Femur (tissue), 1 donor: ENCODE measurements at regions not wholly inside any gene's neighbourhood (a gene's known extent, or its start where the extent isn't known, plus 50 kb on each side); places are given as distances from the start of the nearest gene placed in this dataset.
"Not testable (repeated sequence)": the region's sequence is repeated elsewhere in the genome, so short reads cannot be mapped to it uniquely, and the experiment has no call there.

Experiments
- DNase-seq: peaks from one replicate; pipeline ENCODE4 v3.0.0-alpha.2; 2017

DNA sequence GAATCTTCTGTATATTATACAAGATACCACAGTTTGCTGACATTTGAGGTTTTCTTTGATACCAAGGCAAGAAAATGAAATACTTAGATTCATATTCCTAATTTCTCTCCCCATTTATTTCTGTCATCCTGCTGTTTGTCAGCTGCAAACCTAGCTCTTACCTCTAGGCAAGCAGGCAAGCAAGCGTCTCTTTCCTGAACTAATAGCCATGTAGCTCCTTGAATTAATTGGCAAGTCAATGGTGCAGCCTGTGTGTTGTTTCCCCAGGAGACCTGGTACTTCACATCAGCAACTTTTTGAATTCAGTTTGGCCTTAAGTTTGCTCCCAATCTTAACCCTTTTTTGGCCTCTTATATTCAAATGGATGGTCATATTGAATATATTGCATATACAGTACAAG, 573.6 kb upstream of the ARRDC3 start:
- DNase-seq = no peak

DNA sequence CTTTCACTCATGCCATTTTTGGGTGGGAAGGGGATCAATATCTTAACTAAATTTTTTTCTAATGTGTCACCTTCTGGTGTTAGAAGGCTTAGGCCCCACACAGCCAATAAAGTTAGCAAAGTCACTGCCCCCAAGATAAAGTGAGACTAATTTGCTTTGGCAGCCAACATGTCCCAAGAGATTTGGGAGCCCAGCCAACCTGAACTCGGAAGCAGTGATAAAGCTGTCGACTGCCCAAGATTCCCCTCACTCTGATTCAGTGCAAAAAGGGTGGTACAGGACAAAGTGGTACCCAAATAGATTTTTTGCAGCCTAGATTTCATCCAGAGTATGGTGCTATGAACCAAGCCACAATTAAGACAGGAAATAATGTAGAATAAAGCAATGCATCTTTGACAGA, 572.5 kb upstream of the ARRDC3 start:
- DNase-seq = no peak

GRCh38 chr5:91954136-91954535, 571.0 kb upstream of the ARRDC3 start:
- no peak for DNase-seq

- DNase-seq = no peak
Measured at GRCh38 chr5:91950328-91950727, 567.2 kb upstream of the ARRDC3 start.

DNA sequence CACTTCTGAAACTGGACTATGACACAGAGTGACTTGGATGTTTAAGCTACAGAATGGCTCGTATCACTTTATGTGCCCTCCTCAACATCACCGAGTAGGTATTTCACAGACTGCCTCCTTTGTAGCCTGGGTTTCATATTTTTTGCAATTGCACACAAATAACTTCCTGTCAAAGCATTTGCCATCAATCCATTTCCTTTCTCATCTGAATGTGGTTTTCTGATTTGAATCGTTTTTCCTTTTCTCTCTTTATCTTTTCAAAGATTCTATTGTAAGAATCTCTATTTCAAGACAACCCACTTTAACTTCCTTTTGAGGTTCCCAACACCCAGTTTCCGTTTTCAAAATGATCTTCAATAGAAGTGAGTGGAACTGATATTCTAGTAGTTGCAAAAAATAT, 563.8 kb upstream of the ARRDC3 start:
- no peak for DNase-seq

DNA sequence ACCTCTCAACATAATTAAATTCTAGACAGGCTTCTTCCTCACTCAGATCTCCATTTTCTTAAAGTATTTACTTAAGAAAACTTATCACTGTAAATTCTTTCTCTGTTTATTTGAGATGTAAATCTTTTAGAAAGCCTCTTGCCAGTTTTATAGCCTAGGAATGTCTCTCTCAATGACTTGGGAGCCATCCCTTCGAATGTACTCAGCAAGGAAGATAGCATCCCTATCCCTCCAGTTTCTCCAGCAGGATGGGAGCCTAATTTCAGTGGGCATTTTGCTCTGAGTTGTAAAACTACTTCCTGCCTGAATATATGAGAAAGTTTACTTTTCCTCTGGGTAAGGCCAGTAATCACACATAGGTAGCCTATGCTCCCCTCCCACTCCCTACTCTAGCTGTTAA, 558.5 kb upstream of the ARRDC3 start:
- no peak for DNase-seq

DNA sequence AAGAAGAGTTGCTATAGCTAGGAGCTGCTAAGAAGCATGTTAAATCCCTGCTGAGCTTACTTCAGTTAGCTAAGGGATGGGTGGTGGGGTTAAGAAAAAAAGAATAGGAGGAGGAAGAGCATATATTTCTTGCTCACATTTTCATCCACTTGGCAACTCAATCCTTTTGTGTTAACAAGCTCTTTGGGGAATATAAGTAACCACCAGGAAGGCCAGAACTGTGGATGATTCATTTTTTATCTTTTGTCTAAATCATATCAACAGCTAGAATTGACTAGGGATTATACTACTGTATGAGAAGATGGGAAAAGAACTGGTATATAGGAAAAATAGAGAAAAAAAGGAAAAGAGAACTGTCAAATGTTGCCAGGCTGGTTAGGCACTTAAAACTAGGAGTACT, 555.3 kb upstream of the ARRDC3 start:
- DNase-seq = no peak

- no peak for DNase-seq
Measured at GRCh38 chr5:91937121-91937520, 554.0 kb upstream of the ARRDC3 start.

DNA sequence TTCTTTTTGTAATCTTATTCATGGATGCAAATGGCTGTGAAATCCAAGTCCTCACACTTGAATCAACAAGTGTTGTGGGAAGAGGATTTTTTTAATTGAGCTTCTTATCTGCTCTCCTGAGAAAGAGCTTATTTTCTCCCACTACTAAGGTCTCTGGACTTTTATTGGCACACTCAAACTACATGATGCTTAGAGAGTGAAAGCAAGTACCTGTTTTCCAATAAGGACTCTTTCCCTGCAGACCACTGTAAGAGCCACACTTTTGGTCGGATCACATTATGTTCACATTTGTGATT, 546.4 kb upstream of the ARRDC3 start:
- DNase-seq = no peak

- DNase-seq = no peak
Measured at GRCh38 chr5:91928754-91929521, 545.8 kb upstream of the ARRDC3 start.

- no peak for DNase-seq
Measured at GRCh38 chr5:91927439-91927838, 544.3 kb upstream of the ARRDC3 start.

DNA sequence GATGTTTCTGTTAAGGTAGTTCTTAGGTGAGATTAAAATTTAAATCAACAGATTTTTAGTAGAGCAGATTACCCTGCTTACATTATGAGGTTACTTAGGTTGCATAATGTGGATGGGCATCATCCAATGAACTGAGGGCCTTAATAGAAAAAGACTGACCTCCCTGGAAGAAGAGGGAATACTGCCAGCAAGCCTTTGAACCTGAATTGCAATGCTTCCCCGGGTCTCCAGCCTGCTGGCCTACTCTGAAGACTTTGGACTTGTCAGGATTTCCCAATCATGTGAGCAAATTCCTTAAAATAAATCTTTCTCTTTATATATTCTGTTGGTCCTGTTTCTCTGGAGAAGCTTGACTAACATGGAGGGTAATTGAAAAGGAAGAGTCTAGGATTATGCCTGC, 542.1 kb upstream of the ARRDC3 start:
- no peak for DNase-seq

- DNase-seq = not testable (repeated sequence)
Measured at GRCh38 chr5:91917037-91917814, 534.1 kb upstream of the ARRDC3 start.

DNA sequence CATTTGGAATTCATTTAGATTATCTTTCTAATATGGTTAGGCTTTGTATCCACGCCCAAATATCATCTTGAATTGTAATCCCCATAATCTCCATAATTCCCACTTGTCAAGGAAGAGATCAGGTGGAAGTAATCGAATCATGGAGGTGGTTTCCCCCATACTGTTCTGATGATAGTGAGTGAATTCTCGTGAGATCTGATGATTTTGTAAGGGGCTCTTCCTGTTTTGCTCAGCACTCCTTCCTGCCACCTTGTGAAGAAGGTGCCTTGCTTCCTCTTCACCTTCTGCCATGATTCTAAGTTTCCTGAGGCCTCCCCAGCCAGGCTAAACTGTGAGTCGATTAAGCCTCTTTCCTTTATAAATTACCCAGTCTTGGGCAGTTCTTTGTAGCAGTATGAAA, 527.5 kb upstream of the ARRDC3 start:
- no peak for DNase-seq

DNA sequence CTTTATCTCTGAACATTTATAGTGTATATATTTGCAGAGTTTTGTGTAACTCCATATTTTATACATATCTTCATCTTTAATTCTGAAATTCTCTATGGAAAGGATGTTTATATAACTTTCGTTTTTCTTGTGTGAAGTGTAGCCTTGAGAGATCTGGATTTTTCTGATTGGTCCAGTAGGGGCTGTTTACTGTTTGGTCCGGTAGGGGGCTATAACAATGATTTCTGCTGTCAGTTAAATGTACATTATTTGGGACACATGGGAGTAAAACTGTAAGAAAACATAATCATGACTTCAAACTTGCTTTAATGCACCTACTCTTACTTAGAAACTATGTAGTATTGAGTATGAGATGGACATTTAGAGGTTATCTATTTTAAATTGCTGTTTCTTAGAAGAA, 527.1 kb upstream of the ARRDC3 start:
- DNase-seq = no peak

GRCh38 chr5:91906494-91906893, 523.4 kb upstream of the ARRDC3 start:
- DNase-seq = no peak

GRCh38 chr5:91906027-91906426, 522.9 kb upstream of the ARRDC3 start:
- DNase-seq = no peak

DNA sequence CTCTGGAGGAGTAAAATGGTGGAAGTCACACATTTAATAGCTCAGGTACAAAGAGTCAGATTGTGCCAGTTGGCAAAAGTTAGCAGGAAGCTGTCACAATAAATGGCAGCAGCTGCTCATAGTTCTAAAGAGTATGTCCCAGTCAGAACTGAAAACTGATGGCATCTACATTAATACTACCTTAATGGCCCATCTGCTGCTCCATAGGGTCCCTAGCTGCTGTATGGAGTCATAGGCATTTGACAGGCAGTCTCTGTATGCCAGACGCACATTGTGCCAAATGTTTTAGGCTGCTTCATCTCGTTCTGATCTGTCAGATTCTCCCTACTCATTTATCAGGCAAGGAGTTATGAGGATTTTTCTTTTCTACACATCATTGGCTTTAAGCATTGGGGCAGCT, 515.8 kb upstream of the ARRDC3 start:
- no peak for DNase-seq

DNA sequence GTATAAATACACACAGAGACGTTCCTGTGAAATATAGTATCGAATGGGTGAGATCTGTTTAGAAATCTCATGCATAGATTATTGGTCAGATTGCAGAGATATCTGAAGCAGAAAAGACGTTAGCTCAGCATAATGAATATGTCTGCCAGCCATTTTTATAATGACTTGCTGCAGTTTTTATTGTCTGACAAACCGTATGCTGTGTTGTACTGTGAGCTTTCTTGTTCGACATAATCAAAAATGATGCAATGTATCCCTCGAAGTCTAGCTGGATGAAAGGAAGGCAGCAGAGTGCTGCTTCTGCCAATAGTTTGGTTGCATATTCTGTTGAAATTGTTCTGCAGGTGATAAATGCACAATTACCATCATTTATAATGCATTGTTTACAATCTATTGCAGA, 514.9 kb upstream of the ARRDC3 start:
- DNase-seq = no peak

DNA sequence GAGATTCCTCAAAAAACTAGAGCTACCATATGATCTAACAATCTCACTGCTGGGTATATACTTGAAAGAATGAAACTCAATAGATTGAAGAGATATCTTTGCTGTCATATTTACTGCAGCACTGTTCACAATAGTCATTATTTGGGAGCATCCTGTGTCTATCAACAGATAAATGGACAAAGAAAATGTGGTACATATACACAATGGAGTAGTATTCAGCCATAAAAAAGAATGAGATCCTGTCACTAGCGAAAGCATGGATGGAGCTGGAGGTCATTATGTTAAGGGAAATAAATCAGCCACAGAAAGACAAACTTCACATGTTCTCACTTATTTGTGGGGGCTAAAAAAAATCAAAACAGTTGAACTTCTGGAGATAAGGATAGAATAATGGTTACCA, 505.7 kb upstream of the ARRDC3 start:
- no peak for DNase-seq

- DNase-seq = no peak
Measured at GRCh38 chr5:91885291-91886265, 502.5 kb upstream of the ARRDC3 start.

DNA sequence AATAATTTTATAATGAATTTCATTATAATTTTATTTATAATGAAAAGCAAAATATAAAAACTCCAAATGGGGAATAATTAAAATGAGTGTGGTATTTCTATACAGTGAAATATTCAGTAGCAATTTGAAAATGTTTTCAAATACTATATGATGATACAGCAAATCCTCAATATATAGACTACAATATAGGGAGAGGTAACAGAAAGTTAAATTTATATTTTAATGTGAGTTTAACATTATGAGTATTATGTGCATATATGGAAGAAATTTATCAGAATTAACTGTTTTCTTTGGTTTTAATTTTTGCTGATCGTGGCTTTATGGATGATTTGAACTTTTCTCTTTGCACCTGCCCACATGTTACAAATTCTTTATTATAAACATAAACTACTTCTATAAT, 500.9 kb upstream of the ARRDC3 start:
- no peak for DNase-seq

DNA sequence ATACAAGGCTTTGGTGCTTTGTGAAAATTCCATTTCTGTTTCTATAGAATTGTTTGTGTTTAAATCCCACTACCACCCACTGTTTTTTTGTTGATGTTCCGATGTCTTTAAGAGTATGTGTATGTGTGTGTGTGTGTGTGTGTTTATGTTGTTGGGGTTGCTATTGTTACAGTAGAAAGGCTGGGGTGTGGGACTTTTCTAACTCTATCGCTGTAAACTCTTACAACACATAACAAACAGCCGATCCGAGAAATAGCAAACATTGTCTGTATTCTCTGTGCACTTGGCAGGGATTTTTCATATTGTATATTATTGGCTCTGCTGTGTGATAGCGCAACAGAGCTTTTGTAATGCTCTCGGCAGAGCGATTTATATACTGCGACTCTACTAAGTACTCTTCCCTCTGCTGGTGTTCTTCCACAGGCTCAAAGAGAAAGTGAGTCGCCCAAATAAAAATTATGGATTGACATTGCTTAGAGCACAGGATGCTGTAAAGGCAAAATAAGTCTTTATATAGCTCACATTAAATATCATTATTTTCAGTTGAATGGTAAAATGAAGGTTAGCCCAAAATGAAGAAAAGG, 492.2 kb upstream of the ARRDC3 start:
- DNase-seq = no peak
